HG02870 (cell line): ENCODE measurements at regions not wholly inside any gene's neighbourhood (a gene's known extent, or its start where the extent isn't known, plus 50 kb on each side); places are given as distances from the start of the nearest gene placed in this dataset.

Source experiments
- ATAC-seq: cut with Tn5 transposase; IDR thresholded peaks from one replicate; pipeline ENCODE4 v1.9.1; 2021; ENCODE audit warnings: mild to moderate bottlenecking, moderate library complexity; ENCODE audit not compliant: unreplicated experiment

DNA sequence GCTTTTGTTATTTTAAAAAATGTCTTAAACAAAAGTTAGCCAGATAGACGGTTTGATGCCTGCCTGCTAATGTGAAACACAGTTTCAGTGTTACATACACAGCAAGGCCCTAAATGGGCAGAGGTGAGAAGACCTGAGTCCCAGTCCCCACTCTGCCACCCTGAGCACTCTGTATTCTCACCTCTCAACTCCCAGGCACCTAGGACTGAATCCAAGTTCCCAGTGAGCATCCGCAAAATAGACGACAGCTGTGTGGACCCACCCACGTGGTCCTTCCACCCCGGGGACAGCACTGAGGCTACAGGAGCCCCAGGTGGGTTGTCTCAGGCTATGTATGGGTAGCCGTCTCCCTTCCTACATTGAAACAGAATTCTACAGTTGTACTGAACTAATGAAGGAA is 111.5 kb downstream of the RPL27A start:
- no peak for ATAC-seq

DNA sequence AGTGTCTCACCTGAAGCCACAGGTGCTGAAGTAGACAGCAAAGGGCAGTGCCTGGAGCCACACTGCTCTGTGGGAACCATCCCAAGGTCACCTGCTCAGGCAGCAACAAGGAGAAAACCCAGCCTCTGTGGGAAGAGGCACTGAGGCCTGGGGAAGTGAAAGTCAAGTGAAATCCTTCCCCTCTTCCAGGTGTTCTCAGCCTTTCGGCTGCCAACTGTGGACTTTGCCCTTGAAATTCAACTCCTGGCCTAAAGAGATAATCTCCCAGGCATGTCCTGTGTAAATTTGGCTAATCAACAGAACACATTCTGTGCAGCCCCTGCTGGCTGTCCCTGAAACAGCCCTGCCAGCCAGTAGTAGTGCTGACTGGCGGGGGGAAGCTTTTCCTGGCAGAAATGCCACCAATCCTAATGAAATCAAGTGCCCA is 112.1 kb downstream of the RPL27A start:
- ATAC-seq, result no peak

DNA sequence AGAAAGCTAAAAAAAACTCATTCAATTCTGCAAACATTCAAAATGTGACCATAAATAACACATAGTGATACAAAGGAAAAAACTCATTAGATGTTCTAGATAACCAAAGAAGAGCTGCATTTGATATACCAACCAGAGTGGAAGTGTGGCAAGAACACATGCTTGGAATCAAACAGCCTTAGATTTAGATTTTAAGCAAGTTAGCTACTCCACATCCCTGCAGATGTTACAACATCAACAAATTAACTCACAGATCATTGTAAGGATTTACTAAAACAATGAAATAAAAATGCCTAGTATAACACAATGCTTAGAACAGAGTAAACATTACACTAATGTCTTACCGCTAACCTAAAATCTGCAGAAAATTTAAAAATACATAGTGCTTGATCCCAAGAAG is 114.0 kb upstream of the AKIP1 start:
- no peak for ATAC-seq

DNA sequence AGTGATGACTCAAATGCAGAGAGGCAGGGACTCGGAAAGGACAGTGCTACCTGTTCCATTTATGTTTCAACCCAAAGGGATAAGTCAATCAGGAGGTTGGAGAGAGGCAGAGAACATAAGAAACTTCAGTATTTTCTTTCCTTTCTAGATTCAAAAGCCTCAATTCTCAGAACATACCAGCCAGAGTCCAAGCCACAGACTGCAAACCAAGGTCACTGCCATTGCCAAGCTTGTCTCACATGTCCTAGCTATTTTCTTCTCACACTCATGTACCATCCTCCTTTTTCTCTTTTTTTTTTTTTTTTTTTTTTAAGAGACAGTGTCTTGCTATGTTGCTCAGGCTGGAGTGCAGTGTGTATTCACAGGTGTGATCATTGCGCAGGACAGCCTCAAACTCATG is 111.7 kb upstream of the AKIP1 start:
- ATAC-seq, result no peak

DNA sequence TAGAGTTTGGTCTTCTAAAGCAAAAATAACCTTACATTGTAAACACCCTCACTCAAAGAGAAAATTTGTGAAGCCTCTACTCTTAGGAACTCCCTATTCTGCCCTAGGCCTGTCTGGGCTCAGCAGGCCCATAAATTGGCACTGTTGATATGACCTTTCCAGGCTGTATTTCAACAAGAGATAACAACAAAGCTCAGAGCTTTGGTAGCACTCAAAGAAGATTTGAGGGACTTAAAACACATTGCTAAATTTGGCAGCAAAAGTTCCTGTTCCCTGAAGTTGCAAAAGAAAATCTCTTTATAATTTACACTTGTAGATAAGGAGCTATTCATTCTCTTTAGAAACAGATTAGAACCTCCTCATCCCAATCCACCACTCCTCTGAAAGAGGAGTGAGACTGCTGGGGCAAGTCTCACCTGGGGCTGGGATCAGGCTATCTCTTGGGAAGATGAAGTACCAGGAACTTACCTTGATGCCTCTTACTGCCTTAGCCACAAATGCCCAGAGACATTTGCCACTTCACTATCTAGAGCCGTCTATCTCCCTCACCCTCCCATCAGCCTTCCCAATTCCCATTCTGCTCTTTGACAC is 110.4 kb upstream of the AKIP1 start:
- no peak for ATAC-seq

DNA sequence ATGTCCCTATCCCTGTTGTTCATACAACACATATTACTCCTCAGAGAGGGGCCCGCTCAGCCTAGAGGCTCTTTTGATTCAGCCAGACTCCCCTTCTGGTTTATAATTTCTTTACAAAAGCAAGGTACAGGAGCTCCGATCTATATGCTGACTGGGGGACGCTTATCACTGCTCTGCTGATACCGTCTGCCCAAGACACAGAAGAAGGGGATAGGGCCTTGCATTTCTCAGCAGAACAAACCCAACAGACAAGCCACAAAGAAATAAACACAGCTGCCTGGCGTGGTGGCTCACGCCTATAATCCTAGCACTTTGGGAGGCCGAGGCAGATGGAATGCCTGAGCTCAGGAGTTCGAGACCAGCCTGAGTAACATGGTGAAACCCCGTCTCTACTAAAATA is 109.9 kb upstream of the AKIP1 start:
- ATAC-seq, result no peak

DNA sequence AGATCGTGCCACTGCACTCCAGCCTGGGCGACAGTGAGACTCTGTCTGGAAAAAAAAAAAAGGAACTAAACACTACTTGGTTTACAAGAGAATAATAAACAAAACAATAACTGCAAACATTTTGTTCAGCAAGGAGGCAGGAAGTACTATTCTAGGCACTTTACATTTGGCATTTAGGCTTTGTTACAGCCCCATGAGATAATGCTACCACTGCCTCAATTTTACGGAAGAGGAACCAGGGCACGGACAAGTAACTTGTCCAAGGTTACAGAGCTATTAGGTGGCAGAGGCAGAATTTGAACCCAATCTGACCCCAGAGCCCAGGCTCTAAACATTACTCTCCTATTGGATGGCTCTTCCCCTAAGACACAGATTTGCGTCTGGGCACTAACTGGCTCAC is 108.7 kb upstream of the AKIP1 start:
- no peak for ATAC-seq

DNA sequence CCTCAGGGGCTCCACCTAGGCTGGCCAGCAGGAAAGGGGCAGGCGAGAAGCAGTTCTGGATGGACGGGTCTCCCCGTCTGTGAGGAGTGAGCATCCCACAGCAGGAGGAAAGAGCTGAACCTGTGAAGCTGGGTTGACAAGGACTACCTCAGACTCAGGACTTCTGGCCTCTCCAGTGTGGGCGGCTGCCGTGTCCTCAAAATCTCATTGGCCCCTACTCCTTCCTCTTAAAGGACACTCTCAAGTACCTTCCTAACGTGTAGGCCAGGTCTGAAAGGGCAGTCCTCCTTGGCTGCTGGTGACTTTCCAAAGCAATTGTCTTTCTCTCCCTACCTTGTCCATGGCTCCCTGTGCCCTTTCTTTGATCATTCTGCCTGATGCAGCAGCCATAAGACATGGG is 107.0 kb upstream of the AKIP1 start:
- no peak for ATAC-seq

DNA sequence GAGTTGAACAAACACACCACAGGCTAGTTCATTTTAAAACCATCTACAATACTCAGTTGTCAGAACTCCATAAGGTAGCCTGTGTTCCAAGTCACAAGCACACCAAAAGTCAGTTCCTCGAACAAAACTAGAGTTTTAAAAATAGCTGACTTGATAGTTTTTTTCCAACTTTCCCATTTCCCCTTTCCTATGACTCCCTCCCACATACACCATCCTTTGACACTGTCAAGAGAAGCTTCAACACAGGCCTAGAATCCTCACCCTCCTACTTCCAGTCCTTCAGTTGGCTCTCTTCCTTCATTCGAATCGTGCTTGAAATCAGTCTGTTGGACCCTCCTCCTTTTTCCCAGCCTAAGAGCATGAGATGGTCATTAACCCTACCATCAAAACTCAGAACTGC is 105.7 kb upstream of the AKIP1 start:
- no peak for ATAC-seq

DNA sequence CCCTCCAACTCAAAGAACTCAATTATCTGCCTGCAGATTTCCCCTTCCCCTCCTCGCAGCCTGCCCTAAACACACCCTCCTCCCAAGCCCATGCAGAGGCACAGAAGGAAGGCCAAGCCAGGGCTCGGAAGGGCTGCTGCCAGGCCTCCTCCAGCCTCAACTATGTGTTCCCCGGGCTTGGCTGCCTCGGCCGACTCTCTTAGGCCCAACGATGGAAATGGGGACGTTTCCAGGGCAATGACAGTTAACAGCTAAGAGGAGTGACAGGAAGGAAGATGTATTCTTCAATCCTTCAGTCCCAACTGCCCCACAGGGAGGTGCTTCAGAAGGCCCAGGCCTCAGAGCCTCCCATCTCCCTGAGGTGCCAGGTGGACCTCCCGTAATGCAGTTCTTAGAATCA is 104.0 kb upstream of the AKIP1 start:
- ATAC-seq, result no peak

DNA sequence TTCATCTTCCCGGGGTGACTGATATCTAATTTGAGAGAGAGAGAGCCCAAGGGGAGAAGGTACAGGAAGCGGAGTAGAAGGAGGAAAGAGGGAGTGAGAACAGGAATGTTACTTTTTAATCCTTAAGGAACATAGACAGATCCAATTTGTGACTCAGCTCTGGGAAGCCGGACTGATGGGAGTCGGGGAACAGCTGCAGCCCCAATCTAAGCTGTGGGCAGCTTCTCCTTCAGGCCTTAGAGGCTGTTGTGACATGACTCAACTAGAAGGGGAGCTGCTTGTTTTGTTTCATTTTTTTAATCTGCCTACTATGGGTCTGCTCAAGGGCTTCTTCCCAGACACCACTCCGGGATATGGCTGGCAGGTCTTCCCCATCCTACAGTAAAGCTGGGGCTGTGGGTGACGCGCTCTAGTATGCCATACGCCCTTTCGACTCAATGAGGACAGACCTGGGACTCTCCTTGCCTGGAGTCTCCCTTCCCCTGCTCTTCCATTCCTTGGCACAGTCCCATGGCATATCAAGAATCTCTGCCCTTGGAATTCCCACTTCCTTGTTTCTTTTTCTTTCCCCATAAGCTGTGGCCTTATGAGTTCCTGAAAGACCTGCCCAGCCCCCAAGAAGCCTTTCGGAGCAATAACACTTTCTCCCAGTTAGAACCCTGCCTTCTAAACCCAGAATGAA is 103.3 kb upstream of the AKIP1 start:
- ATAC-seq, result no peak

DNA sequence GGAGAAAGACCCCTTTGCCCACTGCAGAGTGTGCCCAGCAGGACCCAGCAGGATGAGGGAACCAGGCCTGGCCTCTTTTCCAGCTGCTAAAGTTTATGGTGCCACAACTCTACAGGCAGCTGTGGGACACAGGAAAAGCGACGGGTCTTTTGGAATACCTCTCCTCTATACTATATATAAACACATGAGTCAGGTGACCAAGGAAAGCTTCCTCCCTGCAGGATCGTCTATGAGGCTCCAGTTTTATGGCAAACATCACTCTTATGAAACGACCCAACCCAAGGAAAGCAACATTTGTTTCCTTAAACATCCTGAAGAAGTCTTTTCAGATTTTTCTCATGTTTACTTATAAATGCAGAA is 102.8 kb upstream of the AKIP1 start:
- no peak for ATAC-seq

DNA sequence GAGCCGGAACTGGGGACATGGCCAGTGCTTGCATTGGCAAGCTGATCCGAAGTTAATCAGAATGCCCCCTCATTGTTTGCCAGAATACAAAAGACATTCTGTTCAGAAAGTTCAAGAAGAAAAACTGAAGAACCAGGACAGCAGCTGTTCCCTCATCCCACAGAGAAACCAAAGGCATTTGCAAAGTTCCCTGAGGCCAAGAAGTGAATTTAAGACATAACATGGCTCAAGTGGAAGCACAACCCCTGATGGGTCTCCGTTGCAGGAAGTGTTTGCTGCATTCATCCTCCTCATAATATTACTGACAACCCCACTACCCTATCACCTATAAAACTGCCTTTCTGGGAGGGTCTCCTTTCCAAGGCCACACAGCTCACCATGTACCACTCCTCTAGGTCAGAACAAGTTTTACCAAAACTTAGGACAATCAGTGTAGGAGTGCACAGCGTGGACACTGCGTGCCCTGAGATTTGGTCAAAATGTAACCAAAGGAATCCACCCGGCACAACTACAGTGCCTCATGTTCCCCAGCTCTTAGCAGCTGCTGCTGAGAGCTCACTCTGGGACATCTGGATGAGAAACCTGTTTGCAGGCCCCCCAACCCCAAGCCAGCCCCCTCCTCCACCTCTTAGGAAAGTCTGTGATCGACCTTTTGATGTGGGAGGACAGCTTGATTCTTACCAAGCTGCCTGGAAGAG is 101.6 kb upstream of the AKIP1 start:
- no peak for ATAC-seq

DNA sequence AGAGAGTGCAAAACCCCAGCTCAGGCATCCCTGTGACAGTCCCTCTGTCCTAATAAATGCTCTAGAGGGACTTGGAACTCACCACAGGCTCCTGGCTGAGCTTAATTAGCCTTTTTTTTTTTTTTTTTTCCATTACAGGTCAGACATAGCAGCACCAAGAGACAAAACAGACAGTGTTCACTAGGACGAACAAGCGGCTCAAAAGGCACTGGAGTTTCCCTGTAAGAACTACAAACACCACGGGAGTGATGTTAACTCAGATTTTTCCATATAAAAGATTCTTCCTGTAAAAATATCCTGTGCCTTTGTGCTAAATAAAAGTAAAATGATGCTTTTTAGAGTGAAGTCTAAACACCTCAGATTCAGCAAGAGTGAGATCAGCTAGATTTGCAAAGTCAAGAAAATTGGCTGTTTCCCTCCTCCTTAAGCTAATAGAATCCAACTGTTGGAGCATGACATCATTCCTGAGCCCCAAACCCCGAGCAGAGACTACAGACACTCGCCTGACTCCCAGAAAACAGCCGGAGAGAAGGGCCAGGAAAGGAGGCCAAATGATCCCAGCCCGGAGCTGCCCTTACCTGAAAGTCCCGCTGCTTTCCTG is 101.0 kb upstream of the AKIP1 start:
- no peak for ATAC-seq

DNA sequence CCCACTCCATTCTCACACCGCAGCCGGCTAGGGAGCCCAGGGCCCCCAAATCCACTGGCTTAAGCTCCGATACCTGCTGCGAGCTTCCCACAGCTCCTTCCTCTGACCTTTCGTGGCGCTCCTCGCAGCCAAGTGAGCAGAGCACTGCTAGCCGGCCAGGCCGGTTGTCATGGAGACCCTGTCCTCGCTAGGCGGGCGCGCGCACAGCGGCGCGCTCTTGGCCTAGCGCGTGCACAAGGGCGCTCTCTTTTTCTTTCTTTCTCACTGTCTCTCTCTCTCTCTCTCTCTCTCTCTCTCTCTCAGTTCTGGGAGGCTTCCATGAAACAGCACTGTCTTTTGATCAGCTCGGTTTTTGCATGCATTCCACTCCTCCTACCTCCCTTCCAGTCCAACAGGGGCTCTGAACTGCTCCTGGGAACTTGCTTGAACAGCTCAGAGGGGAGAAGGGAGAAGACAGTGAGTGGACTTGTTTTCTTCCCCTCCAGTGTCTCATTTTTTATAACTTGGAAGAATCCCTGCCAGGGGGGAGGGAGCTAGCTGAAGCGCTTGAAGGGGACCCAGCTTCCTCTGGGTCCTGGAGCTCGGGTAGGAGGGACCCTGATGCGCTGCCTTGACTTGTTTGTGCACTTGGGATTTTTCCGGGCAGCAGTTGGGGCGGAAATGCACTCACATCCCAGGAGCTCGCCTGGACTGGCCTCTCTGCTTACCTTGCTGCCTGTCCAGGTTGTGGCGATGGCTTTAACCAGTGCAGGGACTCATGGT is 100.3 kb upstream of the AKIP1 start:
- ATAC-seq, result no peak

DNA sequence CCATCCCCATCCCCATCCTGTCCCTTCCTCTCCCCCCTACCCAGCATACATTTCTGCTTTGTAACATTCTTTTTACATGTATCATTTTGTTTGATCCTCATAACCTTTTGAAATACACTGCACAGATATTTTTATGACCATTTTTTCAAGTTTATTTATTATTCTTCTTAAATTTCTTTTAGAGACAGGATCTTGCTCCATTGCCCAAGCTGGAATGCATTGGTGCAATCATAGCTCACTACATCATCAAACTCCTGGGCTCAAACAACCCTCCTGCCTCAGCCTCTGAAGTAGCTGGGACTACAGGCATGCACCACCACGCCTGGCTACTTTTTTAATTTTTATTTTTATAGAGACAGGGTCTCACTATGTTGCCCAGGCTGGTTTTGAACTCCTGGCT is 99.4 kb upstream of the AKIP1 start:
- no peak for ATAC-seq

DNA sequence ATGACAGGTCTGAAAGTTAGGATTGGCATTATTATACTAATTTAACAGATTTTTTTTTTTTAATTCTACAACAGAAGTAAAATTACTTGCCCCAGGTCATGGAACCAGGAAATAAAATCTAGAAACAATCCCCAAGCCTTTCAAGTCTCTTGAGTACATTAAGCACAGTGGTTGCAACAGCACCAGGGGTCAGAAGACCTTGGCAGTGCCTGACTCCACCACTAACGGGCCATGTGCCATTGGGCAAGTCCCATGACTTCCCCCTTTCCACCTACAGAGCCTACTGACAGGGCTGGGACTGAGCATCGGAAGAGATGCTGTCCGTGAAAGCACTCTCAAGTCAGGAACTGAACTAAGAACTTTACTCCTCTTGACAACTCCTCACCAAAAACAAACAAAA is 98.6 kb upstream of the AKIP1 start:
- ATAC-seq, result no peak

DNA sequence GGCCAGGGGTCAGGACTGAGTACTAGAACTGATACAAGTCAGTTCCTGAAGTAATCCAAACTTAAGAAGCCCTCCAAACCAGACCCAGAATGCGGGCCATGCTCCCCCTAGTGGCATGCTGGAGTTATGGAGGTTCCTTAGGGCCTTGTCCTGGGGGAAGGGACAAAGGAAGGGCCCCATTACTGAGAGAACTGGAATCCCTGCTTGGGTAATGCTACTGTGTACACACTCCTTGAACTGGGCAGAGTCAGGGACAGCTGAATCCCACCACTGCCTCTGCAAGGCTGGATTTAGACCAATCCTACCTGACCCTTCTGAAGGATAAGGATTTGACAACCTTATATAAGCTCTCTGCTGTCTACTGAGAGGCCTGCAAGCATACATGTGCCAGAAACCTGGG is 97.3 kb upstream of the AKIP1 start:
- ATAC-seq, result peak; percentile 72

DNA sequence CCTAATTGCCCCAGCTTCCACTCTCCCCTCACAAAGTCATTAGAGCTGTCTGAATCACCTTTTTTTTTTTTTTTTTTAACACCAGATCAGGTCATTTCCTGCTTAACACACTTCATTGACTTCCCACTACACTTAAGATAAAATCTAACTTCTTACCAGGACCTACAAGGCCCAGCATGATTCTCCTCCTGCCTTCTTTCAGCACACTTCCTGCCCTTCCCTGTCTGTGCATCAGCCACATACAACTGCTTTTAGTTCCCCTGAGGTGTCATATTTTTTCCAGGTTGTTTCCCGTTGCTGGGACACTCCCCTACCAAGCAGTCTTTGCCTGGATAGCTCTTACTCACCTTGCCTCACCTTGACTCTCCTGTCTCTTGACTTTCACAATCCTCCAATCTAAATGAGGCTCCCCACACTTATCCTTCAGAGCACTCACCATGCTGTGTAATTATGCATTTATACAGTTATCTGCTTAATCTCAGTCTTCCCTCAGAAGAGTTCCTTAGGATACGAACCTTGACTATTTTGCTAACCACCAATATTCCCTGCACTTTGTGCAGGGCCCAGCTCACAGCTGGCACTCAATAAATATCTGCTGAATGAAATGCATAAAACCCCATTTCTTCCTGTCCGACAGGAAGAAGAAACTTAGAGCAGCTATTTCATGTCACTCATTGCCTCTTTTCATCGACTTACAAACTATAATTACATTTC is 96.6 kb upstream of the AKIP1 start:
- ATAC-seq, result no peak

DNA sequence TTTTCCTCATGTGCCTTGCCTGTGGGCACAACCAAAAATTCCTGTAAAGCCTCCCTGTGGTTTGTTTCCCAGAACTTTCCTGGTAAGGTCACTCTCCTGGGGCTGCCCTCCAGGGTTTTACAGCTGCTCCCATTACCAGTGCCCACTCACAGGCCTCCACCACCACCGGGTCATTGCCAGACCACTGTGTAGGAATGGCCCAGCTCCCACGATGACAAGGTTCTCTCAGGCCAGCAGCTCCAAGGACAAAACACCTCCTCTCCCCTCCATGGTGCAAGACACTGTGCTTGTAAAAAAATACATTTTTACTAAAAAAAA is 96.1 kb upstream of the AKIP1 start:
- no peak for ATAC-seq

DNA sequence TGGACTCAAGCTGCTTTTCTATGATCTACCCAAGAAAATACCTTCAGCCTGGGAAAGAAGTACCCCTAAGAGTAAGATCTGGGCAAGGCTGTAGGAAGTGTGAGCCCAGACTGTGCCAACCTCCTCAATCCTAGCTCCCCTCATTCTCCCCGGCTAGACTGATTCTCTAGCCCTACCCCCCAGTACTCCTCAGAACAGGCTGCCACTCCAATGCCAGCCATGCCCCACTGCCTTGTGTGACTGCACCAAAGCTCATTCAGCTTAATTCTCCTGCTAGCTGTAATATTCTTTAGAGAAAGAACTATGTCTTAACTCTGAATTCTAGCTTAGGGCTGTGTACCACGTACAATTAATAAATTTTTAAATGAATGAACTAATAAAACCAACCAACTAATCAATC is 92.6 kb upstream of the AKIP1 start:
- no peak for ATAC-seq
